ENCODE measurements at regions not wholly inside any gene's neighbourhood (a gene's known extent, or its start where the extent isn't known, plus 50 kb on each side); places are given as distances from the start of the nearest gene placed in this dataset.
A peak's percentile ranks its signal among the peaks of the same experiment; 100 is the strongest.

DNA sequence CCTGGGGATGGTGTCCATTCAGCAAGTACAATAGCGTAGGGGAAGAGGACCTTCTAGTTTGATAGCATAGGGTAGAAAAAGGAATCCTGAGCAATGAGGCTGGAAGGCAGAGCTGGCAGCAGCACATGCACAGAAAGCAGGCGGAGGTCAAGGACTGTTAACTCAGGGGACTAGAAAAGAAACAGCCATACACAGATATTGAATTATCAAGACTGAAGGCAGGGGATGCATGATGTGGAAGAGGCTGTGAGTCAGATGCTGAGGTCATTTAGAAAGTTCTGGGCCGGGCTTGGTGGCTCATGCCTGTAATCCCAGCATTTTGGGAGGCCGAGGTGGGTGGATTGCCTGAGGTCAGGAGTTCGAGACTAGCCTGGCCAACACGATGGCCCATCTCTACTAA lies 65.6 kb downstream of the OPTC start:
- FAIRE-seq (no peak), ATAC-seq (no peak), DNase-seq (ENCODE audit: extremely low read depth in 1 of 4, low spot score in 3 of 4) (no peak)
- Histone ChIP-seq H2AFZ (ENCODE audit: low read depth, low read length) (no peak overlapping the region), H4K20me1 (replicated peaks; ENCODE audit: control insufficient read depth, insufficient read depth, low read length) (peaks cover 5% of the 10 kb centered on the region; the same call in 1 of the 2 replicates), H3K27ac (ENCODE audit: extremely low read depth, low read depth, low read length) (no peak overlapping the region), H3K9ac (ENCODE audit: insufficient read depth in 1 of 2, low read depth in 2 of 2, low read length in 2 of 2) (no peak overlapping the region), H3K27me3 (ENCODE audit: control insufficient read depth in 2 of 2, insufficient read depth in 2 of 2, low read length in 2 of 2) (peaks cover 43 to 57% of the 10 kb centered on the region in 2 experiments), H3K4me1 (replicated peaks in 1 of 2; ENCODE audit: control insufficient read depth in 2 of 2, insufficient read depth in 2 of 2, low read length in 2 of 2) (no peaks in the 10 kb centered on the region), H3K9me1 (ENCODE audit: control insufficient read depth, insufficient read depth, low read length) (no peaks in the 10 kb centered on the region), H3K4me2 (ENCODE audit: insufficient read depth, low read length) (no peak overlapping the region), H3K36me3 (ENCODE audit: control insufficient read depth, insufficient read depth, low read length) (no peaks in the 10 kb centered on the region), H3K79me2 (ENCODE audit: control insufficient read depth, insufficient read depth, low read length) (no peaks in the 10 kb centered on the region), H3K9me3 (replicated peaks; ENCODE audit: control insufficient read depth, insufficient read depth, low read depth, low read length) (no peaks in the 10 kb centered on the region), H3K4me3 (no peak overlapping the region)
- CTCF ChIA-PET (ENCODE audit: low intra/inter-chr PET ratio) = no interaction called here
- WGBS (ENCODE audit: insufficient coverage, low coverage, missing lambda C conversion rate) = 3% methylated on average over 6 of the region's 6 CpGs
- POLR2A ChIA-PET = interaction anchor here (1.4 to 2.8 kb wide), 2 partner anchors 10 to 11 kb away, joined by 3 to 8 read pairs; no protein-coding TSS in a partner anchor
- TF ChIP-seq, protein P1, sequence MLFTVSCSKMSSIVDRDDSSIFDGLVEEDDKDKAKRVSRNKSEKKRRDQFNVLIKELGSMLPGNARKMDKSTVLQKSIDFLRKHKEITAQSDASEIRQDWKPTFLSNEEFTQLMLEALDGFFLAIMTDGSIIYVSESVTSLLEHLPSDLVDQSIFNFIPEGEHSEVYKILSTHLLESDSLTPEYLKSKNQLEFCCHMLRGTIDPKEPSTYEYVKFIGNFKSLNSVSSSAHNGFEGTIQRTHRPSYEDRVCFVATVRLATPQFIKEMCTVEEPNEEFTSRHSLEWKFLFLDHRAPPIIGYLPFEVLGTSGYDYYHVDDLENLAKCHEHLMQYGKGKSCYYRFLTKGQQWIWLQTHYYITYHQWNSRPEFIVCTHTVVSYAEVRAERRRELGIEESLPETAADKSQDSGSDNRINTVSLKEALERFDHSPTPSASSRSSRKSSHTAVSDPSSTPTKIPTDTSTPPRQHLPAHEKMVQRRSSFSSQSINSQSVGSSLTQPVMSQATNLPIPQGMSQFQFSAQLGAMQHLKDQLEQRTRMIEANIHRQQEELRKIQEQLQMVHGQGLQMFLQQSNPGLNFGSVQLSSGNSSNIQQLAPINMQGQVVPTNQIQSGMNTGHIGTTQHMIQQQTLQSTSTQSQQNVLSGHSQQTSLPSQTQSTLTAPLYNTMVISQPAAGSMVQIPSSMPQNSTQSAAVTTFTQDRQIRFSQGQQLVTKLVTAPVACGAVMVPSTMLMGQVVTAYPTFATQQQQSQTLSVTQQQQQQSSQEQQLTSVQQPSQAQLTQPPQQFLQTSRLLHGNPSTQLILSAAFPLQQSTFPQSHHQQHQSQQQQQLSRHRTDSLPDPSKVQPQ (CRISPR knock-in tag; IDR thresholded peaks at IDR 0.05; ENCODE audit: borderline replicate concordance) = no peak
- TF ChIP-seq, protein P2, sequence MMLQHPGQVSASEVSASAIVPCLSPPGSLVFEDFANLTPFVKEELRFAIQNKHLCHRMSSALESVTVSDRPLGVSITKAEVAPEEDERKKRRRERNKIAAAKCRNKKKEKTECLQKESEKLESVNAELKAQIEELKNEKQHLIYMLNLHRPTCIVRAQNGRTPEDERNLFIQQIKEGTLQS (IDR thresholded peaks at IDR 0.05) = peak; percentile 35; the same call in 1 of the 2 replicates
- TF ChIP-seq, protein P2 (CRISPR knock-in tag; conservative IDR thresholded peaks at IDR 0.05) = no peak
- BruUV-seq (replicated peaks) = no TSS peak
- in situ Hi-C loops (cut with MboI) = loop anchor here (10.0 kb wide), 1 partner anchor 935 kb away; no protein-coding TSS in a partner anchor
- intact Hi-C loops (cut with micrococcal nuclease) = no loop called here

All from K562 (cell line).